Epithelial cell of proximal tubule (primary cell): ENCODE measurements at regions not wholly inside any gene's neighbourhood (a gene's known extent, or its start where the extent isn't known, plus 50 kb on each side); places are given as distances from the start of the nearest gene placed in this dataset.

ENCODE experiments used
- DNase-seq: peaks from one replicate; pipeline ENCODE4 v3.0.0-alpha.2; 2011; ENCODE audit warnings: low read depth
- H3K4me3 ChIP-seq: 2 replicates; pipeline ENCODE4 v1.5.1; 2011; ENCODE audit warnings: low read depth, mild to moderate bottlenecking, low read length
- TF ChIP-seq, protein P1 (sequence below): conservative IDR thresholded peaks from 2 replicates; pipeline ENCODE4 v1.5.1; 2012; ENCODE audit warnings: low read depth, mild to moderate bottlenecking, low read length

DNA sequence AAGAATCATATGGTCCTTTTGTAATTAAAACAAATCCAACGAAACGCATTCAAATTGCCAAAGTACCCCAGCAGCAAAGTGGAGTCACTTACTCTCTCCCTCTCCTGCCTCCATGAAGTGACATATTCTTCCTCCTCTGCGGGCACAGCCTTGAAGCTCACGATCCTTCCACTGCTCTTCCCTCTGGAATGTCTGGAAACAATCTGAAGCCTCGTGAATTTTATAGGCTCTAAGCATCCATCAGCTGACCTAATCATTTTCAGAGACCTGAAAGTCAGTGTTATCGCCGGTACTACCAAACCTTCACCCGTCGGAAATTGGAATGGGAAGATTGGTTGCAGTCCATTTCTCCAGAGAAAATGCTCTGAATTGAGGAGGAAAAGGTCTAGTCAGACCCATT, 134.5 kb upstream of the FOXF1 start:
- TF ChIP-seq, protein P1, sequence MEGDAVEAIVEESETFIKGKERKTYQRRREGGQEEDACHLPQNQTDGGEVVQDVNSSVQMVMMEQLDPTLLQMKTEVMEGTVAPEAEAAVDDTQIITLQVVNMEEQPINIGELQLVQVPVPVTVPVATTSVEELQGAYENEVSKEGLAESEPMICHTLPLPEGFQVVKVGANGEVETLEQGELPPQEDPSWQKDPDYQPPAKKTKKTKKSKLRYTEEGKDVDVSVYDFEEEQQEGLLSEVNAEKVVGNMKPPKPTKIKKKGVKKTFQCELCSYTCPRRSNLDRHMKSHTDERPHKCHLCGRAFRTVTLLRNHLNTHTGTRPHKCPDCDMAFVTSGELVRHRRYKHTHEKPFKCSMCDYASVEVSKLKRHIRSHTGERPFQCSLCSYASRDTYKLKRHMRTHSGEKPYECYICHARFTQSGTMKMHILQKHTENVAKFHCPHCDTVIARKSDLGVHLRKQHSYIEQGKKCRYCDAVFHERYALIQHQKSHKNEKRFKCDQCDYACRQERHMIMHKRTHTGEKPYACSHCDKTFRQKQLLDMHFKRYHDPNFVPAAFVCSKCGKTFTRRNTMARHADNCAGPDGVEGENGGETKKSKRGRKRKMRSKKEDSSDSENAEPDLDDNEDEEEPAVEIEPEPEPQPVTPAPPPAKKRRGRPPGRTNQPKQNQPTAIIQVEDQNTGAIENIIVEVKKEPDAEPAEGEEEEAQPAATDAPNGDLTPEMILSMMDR, result no peak
- H3K4me3 ChIP-seq, result no peak overlapping the region
- DNase-seq, result no peak

DNA sequence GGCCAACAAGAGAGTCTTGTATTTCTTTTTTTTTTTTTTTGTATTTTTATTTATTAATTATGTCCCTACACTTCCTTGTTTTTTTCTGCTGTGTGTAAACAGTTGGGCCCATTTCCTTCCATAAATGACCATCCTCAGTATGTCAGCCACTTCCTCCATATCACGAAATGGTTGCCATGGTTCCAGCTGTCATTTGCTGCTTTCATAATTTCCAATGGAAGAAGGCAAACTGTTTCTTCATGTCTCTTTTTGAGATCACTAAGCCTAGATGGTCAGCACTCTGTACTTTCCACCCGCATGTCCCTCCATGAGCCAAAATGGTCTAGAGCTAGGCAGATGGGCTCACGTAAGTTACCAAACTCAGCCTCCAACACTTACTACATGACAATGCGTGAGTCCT, 133.5 kb upstream of the FOXF1 start:
- TF ChIP-seq, protein P1, result no peak
- H3K4me3 ChIP-seq, result no peak overlapping the region
- no peak for DNase-seq

DNA sequence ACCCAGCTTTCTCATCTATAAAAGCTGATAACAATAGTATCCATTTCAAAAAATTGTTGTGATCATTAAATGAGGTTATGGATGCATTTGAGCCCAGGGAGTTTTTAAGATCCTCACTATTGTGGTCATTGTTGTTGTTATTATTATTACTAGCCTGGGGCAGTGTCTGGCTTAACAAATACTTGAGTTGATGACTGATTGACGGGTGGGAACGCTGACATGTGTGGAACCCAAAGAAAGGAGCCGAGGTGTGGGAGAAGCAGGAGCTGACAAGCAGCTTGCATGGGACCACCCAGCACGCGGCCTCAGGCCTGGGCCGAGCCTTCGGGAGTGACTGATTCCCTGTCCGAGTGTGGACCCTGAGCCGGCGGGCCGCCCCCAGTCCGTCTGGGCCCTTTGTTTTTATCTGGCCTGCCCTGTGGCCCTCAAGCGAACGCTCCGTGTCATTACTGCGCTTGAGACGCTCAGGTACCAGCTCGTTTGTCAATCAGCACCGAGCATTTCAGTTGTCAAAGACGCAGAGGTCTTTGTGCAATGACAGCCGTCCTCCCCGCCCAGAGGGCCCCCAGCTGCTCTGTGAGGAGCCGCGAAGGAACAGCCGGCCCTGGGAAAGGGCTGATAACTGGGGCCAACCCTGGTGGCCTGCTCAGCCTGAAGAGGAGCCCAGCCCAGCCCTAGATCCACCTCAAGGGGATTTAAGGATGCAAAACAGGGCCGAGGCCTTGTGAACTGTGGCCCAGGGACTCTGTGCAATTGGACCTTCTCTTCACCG, 132.9 kb upstream of the FOXF1 start:
- no peak overlapping the region for H3K4me3 ChIP-seq
- DNase-seq, result no peak

DNA sequence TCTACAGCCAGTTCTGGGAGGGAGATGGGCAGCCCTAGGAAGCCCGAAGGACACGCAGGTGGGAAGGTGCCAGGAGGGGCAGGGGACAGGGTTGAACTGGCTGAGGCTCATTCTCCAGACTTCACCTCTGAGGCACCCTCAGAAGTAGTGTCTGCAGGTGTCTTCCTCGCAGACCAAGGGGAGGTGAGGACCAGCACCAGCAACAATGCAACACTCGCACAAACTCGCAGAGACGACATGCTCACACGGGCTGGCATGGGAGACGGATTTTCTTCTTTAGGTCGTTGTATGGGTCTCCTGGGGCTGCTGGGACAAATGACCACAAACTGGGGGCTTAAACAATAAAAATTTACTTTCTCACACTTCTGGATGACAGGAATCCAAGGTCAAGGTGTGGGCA, 132.2 kb upstream of the FOXF1 start:
- TF ChIP-seq, protein P1, result no peak
- H3K4me3 ChIP-seq, result no peak overlapping the region
- DNase-seq, result no peak

More for the DNA sequence above, 132.9 kb upstream of the FOXF1 start:
- TF ChIP-seq, protein P1, result no peak

DNA sequence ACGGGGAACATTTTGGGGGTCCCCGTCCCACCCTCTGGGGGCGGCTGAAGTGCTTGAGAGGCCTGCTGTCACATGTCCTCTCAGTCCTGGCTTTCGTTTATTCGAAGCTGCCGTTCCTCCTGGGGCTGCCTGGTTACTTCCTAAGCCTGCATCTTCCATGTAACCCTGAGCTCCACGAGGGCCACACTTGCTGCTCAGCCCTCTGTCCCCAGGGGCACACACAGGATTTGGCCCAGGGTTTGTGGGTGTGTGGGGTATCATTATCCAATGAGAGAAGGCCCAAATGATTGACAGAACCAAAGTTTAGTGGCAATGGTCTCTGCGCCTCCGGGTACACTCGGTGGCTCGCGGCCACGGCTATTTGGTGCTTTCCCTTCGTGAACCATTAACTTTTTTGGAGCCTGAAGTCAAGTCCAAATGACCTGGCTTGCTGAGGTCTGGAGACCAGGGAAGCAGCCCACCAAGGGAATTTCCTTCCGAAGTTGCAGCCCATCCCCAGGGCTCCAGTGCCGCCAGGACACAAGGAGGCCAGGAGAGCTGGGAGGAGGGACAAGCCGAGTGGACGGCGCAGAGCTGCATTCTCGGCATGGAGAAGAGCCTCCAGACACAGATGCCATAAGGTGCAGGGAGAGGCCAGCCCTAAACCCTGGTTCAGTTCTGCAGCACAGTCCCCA, 131.4 kb upstream of the FOXF1 start:
- TF ChIP-seq, protein P1, result no peak

DNA sequence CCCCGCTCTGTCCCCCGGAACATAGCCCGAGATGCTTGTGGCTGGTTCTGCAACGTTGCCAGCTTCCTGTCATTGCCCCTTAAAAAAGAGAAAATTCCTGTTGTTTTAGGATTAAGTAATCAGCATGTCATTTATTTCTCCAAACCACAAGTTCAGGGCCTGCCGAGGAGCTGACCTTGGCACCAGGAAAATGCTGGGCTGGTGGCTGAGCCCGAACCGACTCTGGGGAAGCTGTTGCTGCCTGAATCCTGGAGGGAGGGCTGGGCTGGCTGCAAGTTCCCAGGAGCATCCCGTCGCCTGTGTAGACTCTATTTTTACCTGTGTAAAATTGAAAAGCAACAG, 130.9 kb upstream of the FOXF1 start:
- TF ChIP-seq, protein P1, result no peak
- no peak overlapping the region for H3K4me3 ChIP-seq
- no peak for DNase-seq

More for the DNA sequence above, 131.4 kb upstream of the FOXF1 start:
- no peak for DNase-seq
- no peak overlapping the region for H3K4me3 ChIP-seq
